Activated naive CD4-positive, alpha-beta T cell treated with anti-CD3 and anti-CD28 coated beads, Interleukin-2, amount 50 U/mL, for 16 hours (primary cell): ENCODE measurements at regions not wholly inside any gene's neighbourhood (a gene's known extent, or its start where the extent isn't known, plus 50 kb on each side); places are given as distances from the start of the nearest gene placed in this dataset.
"Not testable (repeated sequence)": the region's sequence is repeated elsewhere in the genome, so short reads cannot be mapped to it uniquely, and the experiment has no call there.

Source experiments
- DNase-seq: peaks from one replicate; pipeline ENCODE4 v3.0.0-alpha.2; 2020

DNA sequence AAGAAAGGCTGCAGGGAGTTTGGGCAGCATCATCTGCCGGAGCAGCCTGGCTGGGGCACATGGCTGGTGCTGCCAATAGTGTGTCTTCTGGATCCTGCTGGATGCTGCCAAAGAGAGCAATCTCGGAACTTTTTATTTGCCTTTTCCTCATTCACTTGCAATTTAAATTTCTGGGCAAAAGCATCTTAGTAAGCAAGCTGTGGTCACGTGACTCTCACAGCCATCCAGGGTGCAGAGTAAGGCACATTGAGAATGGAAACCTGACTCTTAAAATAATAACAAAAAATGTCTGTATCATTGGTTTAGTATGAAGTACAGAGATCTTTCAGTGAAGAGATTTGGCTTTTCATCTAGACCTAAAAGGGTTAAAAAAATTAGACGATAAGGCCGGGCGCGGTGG lies 910.3 kb downstream of the STIM2 start:
- DNase-seq = no peak

DNA sequence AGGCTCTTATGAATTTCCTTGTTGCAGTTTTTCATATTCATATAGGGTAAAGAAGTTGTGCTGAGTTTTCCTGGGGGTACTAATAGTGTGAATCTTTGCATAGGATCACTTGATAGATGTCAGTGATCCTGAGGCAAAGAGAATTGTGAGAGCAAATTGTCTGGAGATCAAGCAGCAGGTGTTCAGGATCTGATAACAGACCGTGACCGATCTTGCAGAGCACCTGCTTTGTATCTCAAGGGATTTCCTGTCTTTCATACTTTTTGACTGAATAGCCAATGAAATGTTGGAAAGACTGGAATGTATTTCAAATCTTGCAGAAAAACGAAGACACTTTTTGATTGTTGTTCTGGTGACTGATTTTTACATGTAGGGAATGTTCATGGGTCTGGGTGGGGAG lies 914.5 kb downstream of the STIM2 start:
- no peak for DNase-seq

DNA sequence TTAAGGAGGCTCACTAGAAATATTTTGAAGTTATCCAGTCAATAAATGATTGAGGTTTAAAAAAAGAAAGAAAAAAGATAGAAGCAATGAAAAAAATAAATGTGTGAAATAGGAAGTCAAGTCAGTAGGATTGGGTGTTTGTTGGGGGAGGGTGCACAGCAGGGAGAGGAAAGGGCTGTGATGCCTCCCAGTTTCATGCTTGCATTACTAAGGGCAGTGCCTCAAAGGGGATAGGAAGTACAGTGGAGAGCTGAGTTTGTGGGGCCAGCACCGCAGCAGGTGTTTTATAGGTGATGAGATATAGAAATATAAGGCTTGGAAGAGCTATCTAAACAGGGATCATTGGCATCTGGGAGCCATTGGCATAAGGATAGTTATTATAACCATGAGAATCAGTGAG lies 919.2 kb downstream of the STIM2 start:
- no peak for DNase-seq

DNA sequence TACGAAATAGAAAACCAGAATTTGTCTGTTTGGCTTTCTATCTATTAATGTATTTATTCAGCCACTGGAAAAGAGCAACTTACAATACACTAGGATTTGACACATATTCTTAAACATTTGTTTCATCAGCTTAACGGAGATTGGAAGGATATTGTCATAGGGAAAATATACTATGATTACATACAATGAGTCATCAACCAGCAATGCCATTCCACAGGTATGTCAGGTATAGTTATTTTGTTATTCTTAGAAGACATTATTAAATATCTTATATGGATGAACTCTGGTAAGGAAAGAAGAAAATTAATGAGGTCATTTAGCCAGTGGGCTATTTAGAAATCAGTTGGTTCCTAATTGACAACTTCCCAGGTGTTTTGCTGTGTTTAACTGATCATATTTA lies 926.6 kb downstream of the STIM2 start:
- no peak for DNase-seq

DNA sequence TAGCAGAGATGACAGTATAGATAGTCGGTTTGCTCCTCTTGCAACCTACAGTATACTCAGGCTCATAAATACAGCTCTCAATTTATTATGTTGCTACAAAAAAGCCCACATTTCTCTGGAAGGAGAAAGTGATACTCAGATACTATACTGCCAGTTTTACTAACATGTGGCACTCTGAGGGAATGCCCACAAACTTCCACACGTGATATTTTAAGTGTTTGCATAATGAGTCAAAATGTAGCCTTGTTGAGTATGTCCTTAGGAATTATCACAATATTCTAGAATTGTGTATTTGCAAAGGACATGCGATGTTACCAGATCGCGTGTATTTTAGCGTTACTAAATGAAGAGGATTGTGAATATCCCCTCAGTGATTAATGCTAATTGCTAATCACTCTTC lies 929.1 kb downstream of the STIM2 start:
- DNase-seq = no peak

DNA sequence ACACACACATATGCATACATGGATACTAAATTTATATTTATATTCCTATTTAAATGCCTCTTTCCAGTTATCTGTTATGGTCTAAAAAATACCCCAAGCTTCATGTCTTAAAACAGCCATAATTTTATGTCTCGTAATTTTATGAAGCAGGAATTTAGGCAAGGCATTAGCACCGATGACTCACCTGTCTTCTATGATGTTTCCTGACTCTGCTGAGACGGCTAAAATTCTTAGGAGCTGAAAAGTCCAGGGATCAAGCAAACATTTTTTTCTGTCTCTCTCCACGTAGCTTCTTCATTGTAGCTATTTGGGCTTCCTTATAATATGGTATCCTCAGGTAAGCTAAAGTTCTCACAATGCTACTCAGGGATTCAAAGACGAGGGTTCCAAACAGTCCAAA lies 930.3 kb downstream of the STIM2 start:
- DNase-seq = no peak

DNA sequence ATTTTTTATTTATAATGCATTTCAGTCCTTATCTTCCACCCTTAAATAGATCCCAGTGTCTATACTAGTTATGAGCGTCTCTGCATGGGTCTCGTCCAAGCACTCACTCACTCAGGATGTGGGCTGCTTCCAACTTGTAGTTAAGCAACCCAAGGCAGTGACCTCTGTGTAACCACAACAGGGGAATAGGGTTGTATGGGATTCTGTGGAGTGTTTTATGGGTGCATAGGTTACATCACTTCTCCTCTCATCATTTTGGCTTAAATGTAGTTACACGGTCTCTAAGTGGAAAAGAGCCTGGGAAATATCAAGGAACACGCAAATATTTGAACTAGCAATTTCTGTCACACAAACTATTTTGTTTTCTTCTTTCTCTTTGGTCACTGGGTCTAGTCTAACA lies 931.0 kb downstream of the STIM2 start:
- no peak for DNase-seq

DNA sequence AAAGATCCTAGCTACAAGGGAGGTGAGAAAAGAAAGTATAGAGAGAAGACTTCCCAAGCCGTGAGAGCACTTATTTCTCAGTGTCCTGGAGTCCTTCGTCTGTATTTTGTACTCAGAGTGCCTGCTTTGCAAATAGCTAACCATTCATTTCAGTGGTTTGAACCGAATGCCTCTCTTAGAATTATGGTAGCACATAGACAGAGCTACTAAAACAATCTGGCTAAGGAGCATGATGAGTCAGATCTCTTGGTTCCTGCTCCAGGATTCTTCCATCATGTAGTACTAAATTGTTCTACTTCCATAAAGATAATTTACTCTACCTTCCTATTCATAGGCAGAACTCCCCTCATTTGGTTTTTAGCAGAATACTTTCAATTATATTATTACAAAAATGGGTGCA lies 946.6 kb downstream of the STIM2 start:
- no peak for DNase-seq

DNA sequence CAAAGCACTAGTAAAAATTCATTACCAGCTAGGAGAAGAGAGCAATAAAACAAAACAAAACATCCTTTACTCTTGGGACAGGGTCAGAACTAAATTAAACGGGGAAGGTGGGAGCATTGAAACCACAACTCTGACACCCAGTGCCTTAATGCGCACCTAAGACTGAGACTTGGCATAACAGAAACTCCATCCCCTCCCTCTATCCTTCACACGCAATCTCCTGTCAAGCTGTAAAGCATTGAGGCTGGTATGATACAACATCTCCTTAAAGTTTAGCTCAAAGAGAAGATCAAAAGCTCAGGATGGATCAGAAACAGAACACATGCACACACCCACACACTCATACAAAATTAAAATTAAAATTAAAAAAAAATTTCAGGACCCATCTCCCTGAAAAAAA lies 951.3 kb downstream of the STIM2 start:
- no peak for DNase-seq

DNA sequence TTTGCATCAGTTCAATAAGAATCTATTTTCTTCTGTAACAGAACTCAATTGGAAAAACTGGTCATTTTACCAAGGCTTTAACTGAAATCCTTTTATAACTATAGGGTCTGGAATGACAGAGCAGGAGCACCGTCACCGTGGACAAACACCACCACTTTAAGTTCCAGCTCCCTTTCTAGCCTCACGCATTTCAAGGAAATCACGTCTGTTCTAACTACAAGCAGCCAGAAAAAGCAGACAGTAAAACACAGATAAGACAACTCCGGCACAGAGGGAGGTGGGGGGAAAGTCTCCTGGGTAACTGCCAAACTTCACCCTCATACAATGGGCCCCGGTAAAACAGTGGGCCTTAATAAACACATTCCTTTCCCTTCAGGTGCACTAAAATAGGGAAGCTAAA lies 952.6 kb downstream of the STIM2 start:
- DNase-seq = not testable (repeated sequence)

DNA sequence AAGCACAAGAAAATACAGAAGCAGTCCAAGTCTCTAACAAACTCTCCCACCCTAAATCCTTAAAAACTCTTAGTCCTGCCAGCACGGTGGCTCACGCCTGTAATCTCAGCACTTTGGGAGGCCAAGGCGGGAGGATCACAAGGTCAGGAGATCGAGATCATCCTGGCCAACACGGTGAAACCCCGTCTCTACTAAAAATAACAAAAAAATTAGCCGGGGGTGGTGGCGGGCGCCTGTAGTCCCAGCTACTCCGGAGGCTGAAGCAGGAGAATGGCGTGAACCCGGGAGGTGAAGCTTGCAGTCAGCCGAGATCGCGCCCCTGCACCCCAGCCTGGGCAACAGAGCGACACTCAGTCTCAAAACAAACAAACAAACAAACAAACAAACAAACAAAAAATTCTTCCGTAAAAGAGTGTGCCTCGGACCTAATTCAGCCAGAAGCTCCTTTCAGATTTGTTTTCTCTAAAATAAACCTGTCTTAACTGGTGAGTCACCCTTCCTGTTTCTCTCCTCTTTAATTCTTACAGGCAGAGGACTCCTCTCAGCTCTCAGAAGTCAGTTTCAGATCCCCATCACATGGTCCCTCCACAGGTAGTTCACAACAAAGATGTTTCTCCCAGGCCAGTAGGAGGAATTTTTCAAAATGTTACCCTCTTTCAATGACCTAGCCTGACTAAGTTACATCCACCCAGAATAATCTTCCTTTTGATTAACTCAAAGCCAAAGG lies 953.2 kb downstream of the STIM2 start:
- DNase-seq = not testable (repeated sequence)

DNA sequence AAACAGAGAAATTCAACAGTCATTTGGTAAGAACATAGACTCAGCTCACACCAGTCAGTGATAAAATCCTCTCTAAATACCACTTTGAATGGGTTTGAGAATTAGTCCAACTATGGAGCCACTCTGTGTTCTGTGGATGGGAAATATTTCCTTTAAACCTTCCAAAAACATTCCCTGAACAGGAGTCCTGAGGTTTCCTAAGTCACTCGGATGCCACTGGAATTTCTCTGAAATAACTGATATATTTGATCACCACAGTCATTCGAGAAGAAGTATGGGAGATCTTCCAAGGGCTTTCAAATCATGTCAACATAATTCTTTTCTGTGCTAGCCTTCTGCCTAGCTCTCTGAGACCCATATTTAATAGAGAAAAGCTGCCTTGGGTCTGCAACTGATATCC lies 958.6 kb downstream of the STIM2 start:
- no peak for DNase-seq

DNA sequence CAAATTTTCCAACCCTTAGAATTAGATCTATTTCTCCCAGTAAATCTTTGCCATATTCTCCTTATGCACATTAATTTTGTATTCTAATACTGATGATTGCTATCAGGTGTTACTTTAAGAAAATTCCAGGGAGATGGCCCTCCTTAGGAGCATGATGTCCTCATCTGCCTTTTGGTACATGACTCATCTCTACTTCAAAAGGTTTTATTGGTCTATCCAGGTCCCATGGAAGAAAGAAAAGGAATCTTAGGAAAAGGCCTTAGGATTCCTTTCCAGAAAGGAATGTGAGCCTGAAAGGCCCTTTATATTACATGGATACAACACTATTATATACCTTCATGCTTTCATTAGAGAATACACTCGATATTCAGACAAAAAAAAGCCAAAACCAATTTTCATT lies 968.2 kb downstream of the STIM2 start:
- DNase-seq = no peak

DNA sequence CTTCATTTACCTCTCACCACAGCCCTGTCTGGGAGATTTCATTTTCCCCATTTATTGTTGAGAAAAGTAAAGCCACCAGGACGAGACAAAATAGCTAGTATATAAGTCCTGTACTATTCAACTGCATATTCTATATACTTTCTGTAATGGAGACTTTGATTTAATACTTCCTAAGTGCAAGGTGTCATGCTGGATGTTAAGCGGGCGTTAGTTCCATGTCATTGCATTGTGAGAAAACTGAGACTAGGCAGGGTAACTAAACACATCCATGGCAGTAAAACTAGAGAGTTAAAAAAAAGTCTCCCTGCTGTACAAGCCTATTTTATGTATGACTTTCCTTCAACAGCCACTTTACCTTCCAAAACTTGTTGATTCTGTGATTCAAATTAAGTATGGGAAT lies 969.6 kb downstream of the STIM2 start:
- DNase-seq = no peak

DNA sequence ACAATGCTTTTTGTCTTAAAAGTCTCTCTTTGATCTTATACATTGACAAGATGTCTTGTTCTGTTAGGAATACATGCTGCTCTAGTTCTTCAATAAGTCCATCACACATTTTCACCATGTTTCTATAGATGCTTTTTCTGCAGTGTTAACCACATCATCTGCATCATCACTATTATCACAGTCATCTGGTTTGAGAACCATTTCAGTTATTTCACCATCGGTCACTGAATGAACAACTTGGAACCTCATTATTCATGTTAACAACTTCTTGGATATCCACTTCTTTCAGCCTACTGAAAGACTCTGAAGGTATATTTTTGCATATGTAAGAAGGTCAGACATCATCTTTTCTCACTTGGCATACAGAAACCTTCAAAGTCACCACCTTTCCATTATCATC lies 975.2 kb downstream of the STIM2 start:
- DNase-seq = no peak

DNA sequence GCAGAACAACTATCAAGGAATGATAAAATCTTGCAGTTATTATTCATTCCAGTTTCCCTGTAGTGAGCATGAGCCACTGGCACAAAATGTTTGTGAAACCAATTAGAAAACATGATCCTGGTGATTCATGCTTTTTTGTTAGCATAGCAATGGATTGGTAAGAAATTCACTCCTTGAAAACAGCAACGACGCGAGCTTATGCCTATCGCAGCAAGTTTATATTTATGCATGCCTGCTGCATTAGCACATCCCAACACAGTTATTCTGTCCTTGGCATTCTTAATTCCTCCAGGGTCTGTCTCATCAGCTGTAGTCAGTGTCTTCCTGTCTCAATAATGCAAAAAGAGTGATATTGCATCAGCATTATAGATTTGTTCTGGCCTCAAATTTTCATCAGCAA lies 975.9 kb downstream of the STIM2 start:
- DNase-seq = no peak

DNA sequence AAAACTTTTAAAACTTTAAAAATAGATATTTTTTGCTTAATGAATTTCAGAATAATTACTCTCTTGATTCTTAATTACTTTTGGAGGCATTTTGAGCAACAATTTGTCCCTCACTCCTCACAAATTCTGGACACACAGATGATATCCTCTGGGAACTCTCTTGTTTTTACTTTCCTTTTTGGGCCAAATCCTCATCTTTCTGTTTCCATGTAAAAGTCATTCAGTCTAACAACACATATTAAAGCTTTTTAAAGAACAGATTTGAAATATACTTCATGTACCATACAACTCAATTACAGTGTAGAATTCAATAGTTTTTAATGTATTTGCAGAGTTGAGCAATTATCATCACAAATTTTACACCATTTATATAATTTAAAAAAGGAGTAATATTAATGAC lies 983.1 kb downstream of the STIM2 start:
- DNase-seq = no peak

DNA sequence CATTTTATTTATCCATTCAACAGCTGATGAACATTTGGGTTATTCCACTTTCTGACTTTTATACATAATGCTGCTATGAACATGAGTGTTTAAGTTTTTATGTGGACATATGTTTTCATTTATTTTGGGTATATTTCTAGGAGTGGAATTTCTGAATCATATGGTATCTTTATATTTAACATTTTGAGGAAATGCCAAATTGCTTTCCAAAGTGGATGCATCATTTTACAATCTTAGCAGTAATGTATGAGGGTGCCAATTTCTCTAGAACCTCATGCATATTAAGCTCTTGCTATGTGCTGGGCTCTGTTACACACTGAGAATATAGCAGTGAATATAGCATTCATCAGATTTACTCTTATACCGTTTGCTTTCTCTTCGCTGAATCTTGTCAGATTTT lies 983.7 kb downstream of the STIM2 start:
- DNase-seq = no peak

DNA sequence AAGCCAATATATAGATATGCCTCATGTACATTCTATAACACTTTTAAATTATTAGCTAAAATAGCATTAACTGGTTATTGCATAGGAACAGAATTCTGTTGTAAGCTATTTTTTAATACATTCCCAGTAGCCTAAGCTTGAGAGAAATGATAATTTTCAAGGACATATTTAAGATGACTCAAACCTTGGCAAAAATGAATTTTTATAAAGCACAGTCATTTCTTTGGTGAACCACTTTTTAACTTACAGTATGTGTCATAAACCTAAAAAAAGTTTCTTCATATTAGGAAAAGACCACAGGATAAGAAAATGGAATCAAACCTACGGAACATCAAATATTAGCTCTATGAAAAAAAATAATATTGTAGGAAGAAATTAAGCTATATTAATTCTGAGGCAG lies 986.3 kb downstream of the STIM2 start:
- no peak for DNase-seq

DNA sequence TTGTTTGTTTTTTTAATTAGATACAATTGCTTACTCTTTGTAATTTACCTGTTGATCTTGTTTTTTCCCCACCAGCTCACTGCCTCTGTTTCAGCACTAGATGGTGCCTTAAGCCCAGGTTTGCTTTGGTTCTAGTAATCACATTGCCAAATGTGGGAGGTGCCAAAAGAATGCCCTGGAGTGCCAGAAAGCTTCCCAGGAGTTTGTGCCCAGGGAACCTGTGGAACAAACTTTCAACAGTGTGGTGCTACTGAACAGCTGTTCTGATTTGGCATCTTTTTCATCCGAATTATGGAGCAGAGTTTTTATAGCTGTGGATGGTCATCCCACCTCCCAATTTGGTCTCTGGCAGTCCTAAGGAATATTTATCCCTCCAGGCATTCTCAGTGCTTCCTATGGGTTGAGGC lies 1000.7 kb downstream of the STIM2 start:
- DNase-seq = no peak

DNA sequence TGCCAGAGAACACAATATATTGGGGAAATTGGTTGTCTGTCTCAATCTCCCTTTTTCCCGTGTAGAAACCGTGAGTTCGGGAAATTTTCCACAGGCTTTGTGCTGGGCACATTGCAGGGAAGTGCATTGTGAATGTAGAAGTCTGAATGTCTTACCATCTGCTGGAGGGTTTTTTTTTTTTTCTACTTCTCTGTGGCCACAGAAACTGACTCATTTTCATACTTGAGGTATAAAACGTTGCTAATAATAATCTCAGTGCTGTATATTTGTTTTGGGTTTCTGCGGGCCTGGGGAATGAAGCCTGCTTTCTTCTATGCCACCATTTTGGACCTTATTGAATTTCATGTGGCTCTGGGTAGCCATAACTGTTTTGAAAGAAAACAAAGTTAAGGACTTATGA lies 1001.2 kb downstream of the STIM2 start:
- DNase-seq = no peak

DNA sequence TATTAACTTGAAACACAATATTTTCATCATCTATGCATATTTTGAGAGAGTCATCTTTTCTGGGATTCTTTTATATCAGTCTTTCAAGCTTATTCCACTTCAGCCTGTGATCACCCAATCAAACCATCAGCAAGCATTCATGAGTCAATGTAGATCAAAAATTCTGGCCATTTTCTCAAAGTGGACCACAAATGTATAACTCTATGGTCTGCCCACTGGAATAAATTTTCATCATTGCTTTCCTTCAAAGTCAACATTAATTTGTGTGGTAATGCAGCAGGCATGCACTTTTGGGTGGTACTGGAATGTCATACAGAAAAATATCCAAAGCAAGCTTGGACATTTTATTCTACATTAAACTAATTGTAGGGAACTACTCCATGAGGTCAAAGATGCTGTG lies 1013.0 kb downstream of the STIM2 start:
- DNase-seq = no peak

DNA sequence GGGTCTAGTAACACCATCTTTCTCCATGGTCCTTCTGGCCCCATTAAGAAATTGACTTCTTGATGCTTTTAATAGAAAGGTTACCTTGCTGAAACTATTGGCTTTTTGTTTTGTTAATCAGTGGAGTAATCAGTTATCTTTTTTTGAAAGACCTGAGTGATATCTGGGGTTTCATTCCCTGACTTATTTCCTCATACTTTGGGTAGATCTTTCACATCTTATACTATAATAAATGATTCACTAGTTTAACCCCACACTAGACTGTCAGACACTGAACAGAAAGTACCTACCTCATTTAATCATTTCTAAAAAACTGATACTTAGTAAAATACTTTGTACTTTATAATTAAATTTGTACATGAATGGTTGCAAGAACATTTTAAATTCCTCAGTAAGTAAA lies 1021.1 kb downstream of the STIM2 start:
- DNase-seq = no peak

DNA sequence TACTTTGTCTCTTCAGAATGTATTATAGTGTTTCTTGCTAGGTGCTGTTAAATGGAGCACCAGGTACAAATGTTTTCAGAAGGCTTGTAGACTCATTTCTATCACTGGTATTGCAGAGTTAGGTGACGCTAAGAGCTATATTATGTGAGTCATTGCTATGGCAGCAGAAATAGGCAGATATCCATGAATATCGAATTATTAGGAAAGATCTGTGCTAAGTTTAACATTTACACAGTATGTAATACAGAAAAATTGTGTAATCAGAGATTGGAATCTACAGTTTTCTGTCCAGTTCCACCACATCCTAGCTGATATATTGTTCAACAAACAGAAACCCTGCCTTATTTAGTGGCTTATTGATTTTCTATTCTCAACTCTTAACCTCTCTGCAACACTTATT lies 1025.5 kb downstream of the STIM2 start:
- no peak for DNase-seq

DNA sequence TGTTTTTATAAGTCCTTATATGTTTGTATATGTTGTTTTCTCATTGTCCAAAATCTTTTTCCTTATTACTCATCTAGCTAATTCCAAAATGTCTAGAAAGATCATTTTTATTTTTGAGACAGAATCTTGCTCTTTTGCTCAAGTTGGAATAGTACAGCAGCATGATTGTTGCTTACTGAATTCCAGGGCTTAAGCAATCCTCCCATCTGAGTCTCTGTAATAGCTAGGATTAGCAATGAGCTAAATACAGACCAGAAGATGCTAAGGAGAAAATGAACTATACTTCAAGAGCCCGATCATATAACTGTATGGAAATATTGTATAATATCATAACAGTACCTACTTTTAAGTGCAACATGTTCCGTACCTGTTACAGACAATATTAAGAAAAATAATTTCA lies 1027.0 kb downstream of the STIM2 start:
- no peak for DNase-seq

DNA sequence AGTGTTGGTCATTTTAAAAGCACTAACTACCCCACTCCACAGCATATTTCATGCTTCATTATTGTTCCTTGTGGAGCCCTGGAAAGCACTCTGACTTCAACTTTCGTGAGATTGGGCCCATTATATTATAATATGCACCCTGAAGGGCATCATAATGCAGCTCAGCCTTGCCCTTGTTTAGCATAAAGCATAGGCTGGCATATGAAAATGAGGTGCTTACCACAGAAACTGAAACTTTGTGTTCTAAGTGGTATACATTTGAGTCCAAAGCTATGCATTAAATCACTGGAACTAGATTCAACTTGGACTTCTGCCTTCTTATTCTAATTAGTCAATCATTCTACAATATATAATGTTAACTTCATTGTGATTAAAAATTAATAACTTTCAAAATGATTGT lies 1027.9 kb downstream of the STIM2 start:
- no peak for DNase-seq
